Astrocyte (in vitro differentiated cells and primary cell): ENCODE measurements at regions not wholly inside any gene's neighbourhood (a gene's known extent, or its start where the extent isn't known, plus 50 kb on each side); places are given as distances from the start of the nearest gene placed in this dataset.

ENCODE experiments used
- CTCF ChIP-seq: IDR thresholded peaks from 2 replicates; pipeline ENCODE4 v1.5.1; 2011; ENCODE audit warnings: low read depth, mild to moderate bottlenecking, inconsistent platforms, low read length, moderate library complexity; ENCODE audit not compliant: insufficient read depth
- EZH2 ChIP-seq: IDR thresholded peaks from 2 replicates; pipeline ENCODE4 v1.6.1; 2012; ENCODE audit warnings: mild to moderate bottlenecking, low read length, inconsistent platforms; ENCODE audit not compliant: insufficient read depth

- TF ChIP-seq CTCF (no peak), EZH2 (no peak)
These were observed 231.0 kb upstream of the SMIM30 start for GRCh38 chr7:113349339-113349738.
